Small intestine (tissue), 7 donors: ENCODE measurements at regions not wholly inside any gene's neighbourhood (a gene's known extent, or its start where the extent isn't known, plus 50 kb on each side); places are given as distances from the start of the nearest gene placed in this dataset.

Experiments
- DNase-seq, 2 donors: peaks; one replicate each; pipeline versions ENCODE4 v3.0.0 to v3.0.0-alpha.2; 2013
- FAIRE-seq: peaks from 2 replicates; lab custom pipeline; 2012; peaks lifted over from hg19 to GRCh38; lab: Jason Lieb, UNC
- H3K27ac ChIP-seq, 3 donors: one replicate each; pipeline ENCODE4 v1.5.1; 2013; ENCODE audit warnings: low read length in 2 of 3, mild to moderate bottlenecking in 2 of 3, control low read depth in 1 of 3, inconsistent platforms in 1 of 3, low read depth in 1 of 3, moderate library complexity in 1 of 3
- H3K27me3 ChIP-seq, 3 donors: one replicate each; pipeline ENCODE4 v1.6.1; 2013; ENCODE audit warnings: low read length in 3 of 3, inconsistent platforms in 1 of 3; ENCODE audit not compliant: control insufficient read depth in 3 of 3, insufficient read depth in 3 of 3
- H3K36me3 ChIP-seq, 3 donors: one replicate each; pipeline ENCODE4 v1.6.1; 2013; ENCODE audit warnings: low read length in 3 of 3, inconsistent platforms in 1 of 3, low read depth in 1 of 3, mild to moderate bottlenecking in 1 of 3, moderate library complexity in 1 of 3; ENCODE audit not compliant: control insufficient read depth in 3 of 3, insufficient read depth in 2 of 3
- H3K4me1 ChIP-seq, 3 donors: one replicate each; pipeline ENCODE4 v1.6.1; 2013; ENCODE audit warnings: low read length in 2 of 3, inconsistent platforms in 1 of 3, low read depth in 1 of 3, mild to moderate bottlenecking in 1 of 3, moderate library complexity in 1 of 3; ENCODE audit not compliant: control insufficient read depth in 3 of 3, insufficient read depth in 2 of 3
- H3K4me3 ChIP-seq, 3 donors: one replicate each; pipeline ENCODE4 v1.5.1; 2013; ENCODE audit warnings: low read length in 3 of 3, control low read depth in 1 of 3, inconsistent platforms in 1 of 3, low read depth in 1 of 3, mild to moderate bottlenecking in 1 of 3, moderate library complexity in 1 of 3
- H3K9me3 ChIP-seq, 2 donors: one replicate each; pipeline ENCODE4 v1.6.1; 2013; ENCODE audit warnings: low read depth in 1 of 2, low read length in 1 of 2; ENCODE audit not compliant: control insufficient read depth in 2 of 2, insufficient read depth in 1 of 2
- WGBS, 3 donors: extraction: QIAGEN DNeasy Blood & Tissue Kit; methylation state at CpG; one replicate each; pipeline ENCODE4 v1.1.7; 2013; 5-methylcytosine and 5-hydroxymethylcytosine counted together
- donor health status: healthy with polysubstance abuse.
- donor health status: control.
- donor health status: control.
- donor health status: Bipolar disorder and iron deficiency.
- donor health status: healthy.

DNA sequence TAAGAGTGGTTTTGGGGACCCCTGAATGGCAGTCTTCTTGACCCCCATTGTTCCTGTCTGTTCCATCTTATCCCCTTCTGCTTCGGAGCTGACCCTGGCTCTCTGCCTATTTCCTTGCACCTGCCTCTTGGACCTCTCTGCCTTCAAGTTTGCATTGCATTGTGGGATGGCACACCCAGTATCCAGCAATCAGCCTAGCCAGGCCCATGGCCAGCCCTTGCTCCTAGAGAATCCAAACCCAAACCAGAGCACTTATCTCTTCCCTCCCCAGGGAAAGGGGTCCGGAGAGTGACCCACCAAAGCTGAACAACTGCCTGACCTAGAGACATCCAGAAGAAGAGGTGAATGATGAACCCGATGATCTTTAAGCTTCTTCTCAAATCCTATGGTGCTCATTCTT lies 607.3 kb upstream of the CADM1 start:
- H3K4me1 ChIP-seq, result no peaks in the 10 kb centered on the region
- 73 to 79% (median 74%) methylated on average over 3 of the region's 3 CpGs for WGBS, 3 donors
- no peak overlapping the region for H3K27ac ChIP-seq
- no peak overlapping the region for H3K4me3 ChIP-seq
- FAIRE-seq (no peak), DNase-seq (no peak)
- peaks cover 0 to 4% (median 0%) of the 10 kb centered on the region in 3 donors for H3K27me3 ChIP-seq
- H3K36me3 ChIP-seq, result no peaks in the 10 kb centered on the region
- peaks cover 0 to 10% of the 10 kb centered on the region in 2 donors for H3K9me3 ChIP-seq

- WGBS, 3 donors, result 74 to 92% (median 84%) methylated on average over 1 of the region's 1 CpG
- no peak overlapping the region for H3K27ac ChIP-seq
- peaks cover 0 to 4% (median 0%) of the 10 kb centered on the region in 3 donors for H3K27me3 ChIP-seq
- H3K4me1 ChIP-seq, result no peaks in the 10 kb centered on the region
- H3K9me3 ChIP-seq, result peaks cover 0 to 10% of the 10 kb centered on the region in 2 donors
- H3K4me3 ChIP-seq, result no peak overlapping the region
- no peak for DNase-seq
- FAIRE-seq, result no peak
- H3K36me3 ChIP-seq, result no peaks in the 10 kb centered on the region
Measured at GRCh38 chr11:116110802-116111201, 606.6 kb upstream of the CADM1 start.

- peaks cover 0 to 10% of the 10 kb centered on the region in 2 donors for H3K9me3 ChIP-seq
- no peak overlapping the region for H3K27ac ChIP-seq
- DNase-seq (no peak), FAIRE-seq (no peak)
- no peaks in the 10 kb centered on the region for H3K4me1 ChIP-seq
- H3K4me3 ChIP-seq, result no peak overlapping the region
- peaks cover 0 to 4% (median 0%) of the 10 kb centered on the region in 3 donors for H3K27me3 ChIP-seq
- WGBS, 3 donors, result 78 to 90% (median 87%) methylated on average over 1 of the region's 1 CpG
- no peaks in the 10 kb centered on the region for H3K36me3 ChIP-seq
Measured at GRCh38 chr11:116110356-116110755, 606.1 kb upstream of the CADM1 start.

DNA sequence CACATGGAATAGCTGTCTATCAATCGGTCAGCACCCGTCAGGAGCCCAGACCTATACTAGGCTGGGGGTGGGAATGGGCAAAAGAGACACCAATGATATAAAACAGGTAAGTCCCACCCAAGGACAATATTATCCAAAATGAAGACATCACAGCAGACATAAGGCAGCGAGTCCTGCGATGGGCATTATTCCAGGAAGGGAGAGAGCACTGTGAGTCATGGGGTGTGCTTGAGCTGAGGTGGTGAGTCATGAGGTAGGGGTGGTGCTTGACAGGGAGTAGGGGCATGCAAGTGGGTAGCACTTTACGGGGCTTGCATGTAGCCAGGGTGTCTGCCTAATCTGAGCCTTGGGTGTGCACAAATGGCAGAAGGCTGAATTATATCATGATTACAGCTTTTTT lies 605.0 kb upstream of the CADM1 start:
- Histone ChIP-seq H3K4me3 (no peak overlapping the region), H3K4me1 (no peaks in the 10 kb centered on the region), H3K27me3 (peaks cover 0 to 4% (median 0%) of the 10 kb centered on the region in 3 donors), H3K36me3 (no peaks in the 10 kb centered on the region), H3K9me3 (peaks cover 0 to 10% of the 10 kb centered on the region in 2 donors), H3K27ac (no peak overlapping the region)
- DNase-seq, result no peak
- FAIRE-seq, result no peak
- WGBS, 3 donors, result 75 to 89% (median 88%) methylated on average over 5 of the region's 5 CpGs

DNA sequence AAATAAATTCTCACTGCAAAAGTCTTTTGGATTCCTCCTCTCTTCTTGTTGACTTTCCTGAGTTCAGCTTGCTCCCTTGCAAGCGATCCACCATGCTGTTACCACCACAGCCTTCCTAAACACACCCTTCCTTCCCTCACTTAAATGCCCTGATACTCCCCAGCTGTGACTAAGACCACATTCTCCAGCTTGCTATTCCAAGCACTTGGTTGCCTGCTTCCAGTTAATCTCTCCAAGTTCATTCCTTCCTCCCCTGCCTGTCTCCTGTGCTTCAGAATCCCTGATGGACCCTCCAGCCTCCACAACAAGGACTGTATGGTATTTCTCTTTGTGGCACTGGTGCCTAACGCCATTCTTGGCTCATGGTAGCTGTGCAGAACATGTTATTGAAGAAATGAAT lies 603.9 kb upstream of the CADM1 start:
- no peak overlapping the region for H3K4me3 ChIP-seq
- DNase-seq (no peak), FAIRE-seq (no peak)
- 61 to 69% (median 69%) methylated on average over 2 of the region's 2 CpGs for WGBS, 3 donors
- no peaks in the 10 kb centered on the region for H3K4me1 ChIP-seq
- H3K27ac ChIP-seq, result no peak overlapping the region
- no peaks in the 10 kb centered on the region for H3K36me3 ChIP-seq
- no peaks in the 10 kb centered on the region for H3K27me3 ChIP-seq
- peaks cover 0 to 2% of the 10 kb centered on the region in 2 donors for H3K9me3 ChIP-seq

DNA sequence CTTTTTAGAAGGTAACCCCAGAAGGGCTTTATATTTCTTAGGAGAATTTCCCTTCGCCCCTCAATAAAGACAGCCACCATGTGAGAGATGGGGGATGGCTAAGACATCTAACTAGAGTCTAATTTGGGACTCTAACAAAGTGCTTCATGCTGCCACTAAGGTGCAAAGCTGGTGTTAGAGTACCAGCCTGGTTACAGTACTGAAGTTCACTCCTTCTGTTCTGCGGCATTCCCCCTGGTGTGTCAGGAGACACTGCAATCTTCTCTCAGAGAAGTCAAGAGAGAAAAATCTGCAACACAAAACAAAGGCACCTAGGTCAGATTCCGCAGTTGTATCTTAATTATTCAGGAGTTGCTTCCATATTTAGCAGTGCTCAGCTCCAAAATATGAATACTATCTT lies 603.0 kb upstream of the CADM1 start:
- H3K4me3 ChIP-seq, result no peak overlapping the region
- H3K27me3 ChIP-seq, result no peaks in the 10 kb centered on the region
- DNase-seq (no peak), FAIRE-seq (no peak)
- H3K36me3 ChIP-seq, result no peaks in the 10 kb centered on the region
- no peaks in the 10 kb centered on the region for H3K9me3 ChIP-seq
- H3K27ac ChIP-seq, result no peak overlapping the region
- H3K4me1 ChIP-seq, result no peaks in the 10 kb centered on the region
- WGBS, 3 donors, result 72 to 89% (median 75%) methylated on average over 3 of the region's 3 CpGs

GRCh38 chr11:116104498-116105174 lies 600.4 kb upstream of the CADM1 start:
- no peak for FAIRE-seq
- no peak for DNase-seq

DNA sequence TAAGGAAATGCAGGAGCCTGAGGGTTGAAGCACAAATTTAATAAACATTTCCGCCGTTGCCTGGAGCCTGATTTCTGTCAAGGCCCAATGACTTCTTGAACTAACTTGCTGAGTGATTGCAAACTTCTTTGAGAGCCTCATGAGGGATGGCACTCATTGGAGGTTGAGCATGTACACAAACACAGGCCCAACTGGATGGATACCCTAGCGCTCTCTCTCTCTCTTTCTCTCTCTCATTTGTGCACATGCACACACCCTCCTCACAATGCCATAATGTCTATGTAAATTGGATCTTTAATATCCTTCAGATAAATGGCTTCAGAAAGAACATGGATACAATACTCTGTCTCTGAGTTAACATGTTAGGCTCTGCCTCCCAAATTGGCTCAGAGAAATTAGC lies 597.7 kb upstream of the CADM1 start:
- H3K4me3 ChIP-seq, result no peak overlapping the region
- DNase-seq (no peak), FAIRE-seq (no peak)
- H3K27ac ChIP-seq, result no peak overlapping the region
- WGBS, 3 donors, result 79 to 94% (median 85%) methylated on average over 3 of the region's 3 CpGs
- no peaks in the 10 kb centered on the region for H3K36me3 ChIP-seq
- no peaks in the 10 kb centered on the region for H3K4me1 ChIP-seq
- no peaks in the 10 kb centered on the region for H3K9me3 ChIP-seq
- H3K27me3 ChIP-seq, result peaks cover 0 to 7% (median 0%) of the 10 kb centered on the region in 3 donors

More at GRCh38 chr11:116104498-116105174, 600.4 kb upstream of the CADM1 start:
- WGBS, 3 donors, result 73 to 82% (median 75%) methylated on average over 4 of the region's 4 CpGs
- Histone ChIP-seq H3K27me3 (peaks cover 0 to 4% (median 0%) of the 10 kb centered on the region in 3 donors), H3K4me3 (no peak overlapping the region), H3K27ac (no peak overlapping the region), H3K4me1 (no peaks in the 10 kb centered on the region), H3K9me3 (no peaks in the 10 kb centered on the region), H3K36me3 (no peaks in the 10 kb centered on the region)

DNA sequence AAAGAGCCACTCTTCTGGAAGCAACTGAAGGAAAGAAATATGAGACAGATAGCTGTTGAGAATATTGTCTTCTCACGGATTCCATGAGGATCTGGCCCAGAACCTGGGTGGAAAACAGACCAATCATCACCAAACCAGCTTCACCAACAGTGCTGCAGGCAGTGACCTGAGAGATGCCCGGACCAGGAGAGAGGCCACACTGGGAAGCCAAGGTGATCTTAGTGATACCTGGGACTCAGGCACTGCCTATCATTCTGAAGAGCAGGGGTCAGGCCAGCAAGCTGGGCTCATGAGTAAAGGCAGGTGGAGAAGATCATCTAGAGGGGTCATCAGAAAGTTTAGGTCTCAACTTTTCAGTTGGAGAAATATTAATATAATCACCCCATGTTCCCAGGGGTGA lies 595.8 kb upstream of the CADM1 start:
- Histone ChIP-seq H3K27me3 (peaks cover 0 to 7% (median 2%) of the 10 kb centered on the region in 3 donors), H3K4me3 (no peak overlapping the region), H3K27ac (no peak overlapping the region), H3K9me3 (no peaks in the 10 kb centered on the region), H3K4me1 (no peaks in the 10 kb centered on the region), H3K36me3 (no peaks in the 10 kb centered on the region)
- 85 to 86% (median 85%) methylated on average over 2 of the region's 2 CpGs for WGBS, 3 donors
- no peak for FAIRE-seq
- no peak for DNase-seq
